ENCODE measurements at regions not wholly inside any gene's neighbourhood (a gene's known extent, or its start where the extent isn't known, plus 50 kb on each side); places are given as distances from the start of the nearest gene placed in this dataset.
A peak's percentile ranks its signal among the peaks of the same experiment; 100 is the strongest.
"Not testable (repeated sequence)": the region's sequence is repeated elsewhere in the genome, so short reads cannot be mapped to it uniquely, and the experiment has no call there.

DNA sequence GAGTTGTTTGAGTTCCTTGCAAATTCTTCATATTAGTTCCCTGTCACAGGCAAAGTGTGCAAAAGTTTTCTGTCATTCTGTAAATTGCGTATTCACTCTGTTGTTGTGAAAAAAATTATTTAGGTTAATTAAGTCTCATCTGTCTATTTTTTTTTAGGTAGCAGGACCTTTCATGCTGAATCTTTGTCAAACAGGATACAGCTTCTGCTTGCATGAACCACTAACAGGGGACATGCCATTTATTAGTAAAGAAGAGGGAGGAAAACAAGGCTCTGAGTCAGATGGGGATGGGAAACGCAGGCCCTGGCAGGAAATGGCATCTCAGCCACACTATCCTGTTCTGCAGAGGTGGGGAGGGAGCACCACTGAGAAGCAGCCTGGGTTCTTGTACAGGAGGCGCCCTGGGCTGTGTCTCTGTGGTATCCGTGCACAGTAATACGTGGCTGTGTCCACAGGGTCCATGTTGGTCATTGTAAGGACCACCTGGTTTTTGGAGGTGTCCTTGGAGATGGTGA lies 1243.8 kb downstream of the TMEM121 start:
- not testable (repeated sequence) for H3K79me2 ChIP-seq (ENCODE audit: control insufficient read depth, low read length); H3K9me2 ChIP-seq (replicated peaks; ENCODE audit: control insufficient read depth, low read length); H3K36me3 ChIP-seq (ENCODE audit: control insufficient read depth, low read length); H3K27me3 ChIP-seq (ENCODE audit: control insufficient read depth, low read length); H4K20me1 ChIP-seq (ENCODE audit: control insufficient read depth, insufficient read depth, low read depth, low read length)
- peak overlapping the region; percentile 59 for H3K4me2 ChIP-seq (ENCODE audit: low read length)
- peaks cover 18% of the 10 kb centered on the region for H3F3A ChIP-seq (ENCODE audit: control insufficient read depth, insufficient read depth)
- H3K27ac ChIP-seq (ENCODE audit: low read depth, low read length), result peak overlapping the region; percentile 93
- H3K9me3 ChIP-seq (ENCODE audit: control insufficient read depth, insufficient read depth, low read length), result peaks cover 15% of the 10 kb centered on the region; the same call in 1 of the 2 replicates
- peak overlapping the region; percentile 61 for H3K4me3 ChIP-seq (ENCODE audit: low read length)
- H3K4me1 ChIP-seq (ENCODE audit: control insufficient read depth, low read length), result peaks cover 84% of the 10 kb centered on the region

DNA sequence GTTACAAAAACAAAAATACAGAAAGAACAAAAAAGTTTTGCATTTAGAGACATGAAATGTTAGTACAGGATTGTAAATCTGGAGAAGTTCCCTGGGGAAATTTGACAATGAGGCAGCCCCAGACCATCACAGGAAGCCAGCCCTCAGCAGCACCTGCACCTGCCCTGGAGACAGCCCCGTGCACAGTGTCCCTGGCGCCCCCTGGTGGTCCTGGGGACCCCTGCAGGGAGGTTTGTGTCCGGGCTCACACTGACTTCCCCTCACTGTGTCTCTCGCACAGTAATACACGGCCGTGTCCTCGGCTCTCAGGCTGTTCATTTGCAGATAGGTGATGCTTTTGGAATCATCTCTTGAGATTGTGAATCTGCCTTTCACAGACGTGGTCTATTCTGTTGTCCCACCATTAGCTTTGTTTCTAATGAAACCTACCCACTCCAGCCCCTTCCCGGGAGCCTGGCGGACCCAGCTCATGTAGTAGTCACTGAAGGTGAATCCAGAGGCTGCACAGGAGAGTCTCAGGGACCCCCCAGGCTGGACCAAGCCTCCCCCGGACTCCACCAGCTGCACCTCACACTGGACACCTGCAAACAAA lies 1248.6 kb downstream of the TMEM121 start:
- peak; percentile 61 for TF ChIP-seq CTCF (IDR thresholded peaks at IDR 0.05; ENCODE audit: low read depth, low read length, poor library complexity, severe bottlenecking)
- H3K4me3 ChIP-seq (ENCODE audit: low read length), result peak overlapping the region; percentile 45
- H3F3A ChIP-seq (ENCODE audit: control insufficient read depth, insufficient read depth); H3K9me2 ChIP-seq (replicated peaks; ENCODE audit: control insufficient read depth, low read length); H4K20me1 ChIP-seq (ENCODE audit: control insufficient read depth, insufficient read depth, low read depth, low read length); H3K36me3 ChIP-seq (ENCODE audit: control insufficient read depth, low read length); H3K27me3 ChIP-seq (ENCODE audit: control insufficient read depth, low read length); H3K79me2 ChIP-seq (ENCODE audit: control insufficient read depth, low read length): not testable (repeated sequence)
- peak overlapping the region; percentile 52 for H3K4me2 ChIP-seq (ENCODE audit: low read length)
- H3K27ac ChIP-seq (ENCODE audit: low read depth, low read length), result peak overlapping the region; percentile 93
- peaks cover 25% of the 10 kb centered on the region for H3K9me3 ChIP-seq (ENCODE audit: control insufficient read depth, insufficient read depth, low read length)
- H3K4me1 ChIP-seq (ENCODE audit: control insufficient read depth, low read length), result peaks cover 56% of the 10 kb centered on the region

DNA sequence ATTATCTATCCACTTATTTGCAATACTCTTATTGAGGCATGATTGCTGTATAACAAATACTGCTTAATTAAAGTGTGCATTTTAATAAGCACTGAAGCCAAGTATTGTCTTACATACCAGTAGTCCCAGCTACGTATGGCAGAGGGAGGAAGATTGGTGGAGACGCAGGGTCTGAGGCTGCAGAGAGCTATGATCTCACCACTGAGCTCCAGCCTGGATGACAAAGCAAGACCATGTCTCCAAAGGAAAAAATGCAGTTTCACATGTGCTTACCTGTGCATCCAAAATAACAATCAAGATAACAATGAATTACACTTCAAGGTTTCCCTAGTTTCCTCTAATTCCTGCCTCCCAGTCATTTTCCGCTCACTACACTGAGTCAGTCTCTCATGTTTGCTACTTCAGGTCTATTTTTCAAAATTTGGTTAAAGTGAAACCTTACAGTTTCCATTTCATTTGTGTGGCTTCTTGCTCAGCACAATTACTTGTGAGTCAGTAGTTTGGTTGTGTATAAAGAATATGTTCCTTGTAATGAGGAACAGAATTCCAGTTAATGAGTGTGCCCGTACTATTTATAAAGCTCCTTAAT lies 1250.1 kb downstream of the TMEM121 start:
- Histone ChIP-seq H4K20me1 (ENCODE audit: control insufficient read depth, insufficient read depth, low read depth, low read length) (no peaks in the 10 kb centered on the region), H3K27me3 (ENCODE audit: control insufficient read depth, low read length) (no peaks in the 10 kb centered on the region), H3K9me2 (replicated peaks; ENCODE audit: control insufficient read depth, low read length) (no peaks in the 10 kb centered on the region), H3K4me2 (ENCODE audit: low read length) (no peak overlapping the region), H3K79me2 (ENCODE audit: control insufficient read depth, low read length) (no peaks in the 10 kb centered on the region), H3K4me1 (ENCODE audit: control insufficient read depth, low read length) (peaks cover 48% of the 10 kb centered on the region), H3F3A (ENCODE audit: control insufficient read depth, insufficient read depth) (peaks cover 4% of the 10 kb centered on the region; the same call in 1 of the 2 replicates), H3K36me3 (ENCODE audit: control insufficient read depth, low read length) (no peaks in the 10 kb centered on the region), H3K27ac (ENCODE audit: low read depth, low read length) (no peak overlapping the region), H3K4me3 (ENCODE audit: low read length) (no peak overlapping the region), H3K9me3 (ENCODE audit: control insufficient read depth, insufficient read depth, low read length) (peaks cover 33% of the 10 kb centered on the region)
- TF ChIP-seq CTCF (IDR thresholded peaks at IDR 0.05; ENCODE audit: low read depth, low read length, poor library complexity, severe bottlenecking) (no peak), EZH2phosphoT487 (IDR thresholded peaks at IDR 0.05; ENCODE audit: borderline replicate concordance, low read length) (no peak)

DNA sequence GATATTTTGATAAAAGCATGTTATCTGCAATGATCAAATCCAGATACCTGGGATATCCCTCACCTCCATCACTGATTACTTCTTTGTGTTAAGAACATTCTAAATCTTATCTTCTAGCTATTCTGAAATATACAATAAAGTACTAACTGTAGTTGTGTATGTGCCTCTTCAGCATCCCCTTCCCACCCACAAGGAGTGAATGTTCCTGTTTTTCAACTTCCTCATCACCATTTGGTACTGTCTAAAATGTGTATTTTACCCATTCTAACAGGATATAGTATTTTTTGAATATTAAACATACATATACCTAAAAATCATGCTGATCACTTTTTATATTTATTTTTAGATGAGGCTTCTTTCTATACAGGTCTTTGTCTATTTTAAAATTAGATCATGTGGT lies 1252.6 kb downstream of the TMEM121 start:
- Histone ChIP-seq H3K4me1 (ENCODE audit: control insufficient read depth, low read length) (peaks cover 23% of the 10 kb centered on the region), H3K27ac (ENCODE audit: low read depth, low read length) (no peak overlapping the region), H3K27me3 (ENCODE audit: control insufficient read depth, low read length) (no peaks in the 10 kb centered on the region), H3K4me3 (ENCODE audit: low read length) (no peak overlapping the region), H4K20me1 (ENCODE audit: control insufficient read depth, insufficient read depth, low read depth, low read length) (no peaks in the 10 kb centered on the region), H3K9me2 (replicated peaks; ENCODE audit: control insufficient read depth, low read length) (no peaks in the 10 kb centered on the region), H3F3A (ENCODE audit: control insufficient read depth, insufficient read depth) (peaks cover 4% of the 10 kb centered on the region; the same call in 1 of the 2 replicates), H3K36me3 (ENCODE audit: control insufficient read depth, low read length) (no peaks in the 10 kb centered on the region), H3K79me2 (ENCODE audit: control insufficient read depth, low read length) (no peaks in the 10 kb centered on the region), H3K9me3 (ENCODE audit: control insufficient read depth, insufficient read depth, low read length) (peaks cover 30% of the 10 kb centered on the region), H3K4me2 (ENCODE audit: low read length) (no peak overlapping the region)
- TF ChIP-seq EZH2phosphoT487 (IDR thresholded peaks at IDR 0.05; ENCODE audit: borderline replicate concordance, low read length), result no peak
- TF ChIP-seq CTCF (IDR thresholded peaks at IDR 0.05; ENCODE audit: low read depth, low read length, poor library complexity, severe bottlenecking), result no peak

Measured in DOHH2 (cell line).